ENCODE measurements at regions not wholly inside any gene's neighbourhood (a gene's known extent, or its start where the extent isn't known, plus 50 kb on each side); places are given as distances from the start of the nearest gene placed in this dataset.
"Not testable (repeated sequence)": the region's sequence is repeated elsewhere in the genome, so short reads cannot be mapped to it uniquely, and the experiment has no call there.

- no peak for DNase-seq (ENCODE audit: low read depth)
- H3K4me3 ChIP-seq (ENCODE audit: low read depth, low read length), result no peak overlapping the region
- TF ChIP-seq CTCF (IDR thresholded peaks at IDR 0.05; ENCODE audit: low read depth, low read length, missing control alignments), result no peak
Observed at GRCh38 chr10:4276151-4276550, 491.1 kb upstream of the KLF6 start.

- DNase-seq (ENCODE audit: low read depth); H3K4me3 ChIP-seq (ENCODE audit: low read depth, low read length): not testable (repeated sequence)
Observed at GRCh38 chr10:4274671-4275070, 489.7 kb upstream of the KLF6 start.

GRCh38 chr10:4271193-4271592, 486.2 kb upstream of the KLF6 start:
- H3K4me3 ChIP-seq (ENCODE audit: low read depth, low read length), result no peak overlapping the region
- no peak for TF ChIP-seq CTCF (IDR thresholded peaks at IDR 0.05; ENCODE audit: low read depth, low read length, missing control alignments)
- no peak for DNase-seq (ENCODE audit: low read depth)

GRCh38 chr10:4270116-4270515, 485.1 kb upstream of the KLF6 start:
- no peak for DNase-seq (ENCODE audit: low read depth)
- no peak for TF ChIP-seq CTCF (IDR thresholded peaks at IDR 0.05; ENCODE audit: low read depth, low read length, missing control alignments)
- no peak overlapping the region for H3K4me3 ChIP-seq (ENCODE audit: low read depth, low read length)

GRCh38 chr10:4268490-4268889, 483.5 kb upstream of the KLF6 start:
- not testable (repeated sequence) for H3K4me3 ChIP-seq (ENCODE audit: low read depth, low read length); DNase-seq (ENCODE audit: low read depth)

GRCh38 chr10:4267086-4267773, 482.2 kb upstream of the KLF6 start:
- no peak overlapping the region for H3K4me3 ChIP-seq (ENCODE audit: low read depth, low read length)
- TF ChIP-seq CTCF (IDR thresholded peaks at IDR 0.05; ENCODE audit: low read depth, low read length, missing control alignments), result no peak
- no peak for DNase-seq (ENCODE audit: low read depth)

GRCh38 chr10:4266416-4267085, 481.5 kb upstream of the KLF6 start:
- no peak for TF ChIP-seq CTCF (IDR thresholded peaks at IDR 0.05; ENCODE audit: low read depth, low read length, missing control alignments)
- H3K4me3 ChIP-seq (ENCODE audit: low read depth, low read length), result no peak overlapping the region
- DNase-seq (ENCODE audit: low read depth), result no peak

- H3K4me3 ChIP-seq (ENCODE audit: low read depth, low read length), result no peak overlapping the region
- no peak for TF ChIP-seq CTCF (IDR thresholded peaks at IDR 0.05; ENCODE audit: low read depth, low read length, missing control alignments)
- no peak for DNase-seq (ENCODE audit: low read depth)
Observed at GRCh38 chr10:4265964-4266363, 481.0 kb upstream of the KLF6 start.

Data from GM12864 (cell line).